Liver (tissue), 8 donors: ENCODE measurements at regions not wholly inside any gene's neighbourhood (a gene's known extent, or its start where the extent isn't known, plus 50 kb on each side); places are given as distances from the start of the nearest gene placed in this dataset.

Experiments
- DNase-seq: peaks from one replicate; pipeline ENCODE4 v3.0.0-alpha.2; 2017; ENCODE audit warnings: low spot score
- H3K27ac ChIP-seq, 2 donors: one replicate each; pipeline ENCODE4 v1.7.0; 2013; ENCODE audit warnings: inconsistent platforms in 2 of 2, low read length in 2 of 2, control low read depth in 1 of 2, low read depth in 1 of 2, mild to moderate bottlenecking in 1 of 2
- H3K27me3 ChIP-seq, 4 donors: one replicate each; pipeline versions ENCODE4 v1.6.1 to v1.7.0; 2013; ENCODE audit warnings: low read length in 3 of 4, inconsistent platforms in 1 of 4, mild to moderate bottlenecking in 1 of 4, moderate library complexity in 1 of 4; ENCODE audit not compliant: control insufficient read depth in 4 of 4, insufficient read depth in 4 of 4
- H3K36me3 ChIP-seq, 4 donors: one replicate each; pipeline versions ENCODE4 v1.6.1 to v1.7.0; 2013; ENCODE audit warnings: low read length in 3 of 4, mild to moderate bottlenecking in 3 of 4, low read depth in 1 of 4, moderate library complexity in 1 of 4; ENCODE audit not compliant: control insufficient read depth in 4 of 4, insufficient read depth in 3 of 4
- H3K4me1 ChIP-seq, 4 donors: one replicate each; pipeline versions ENCODE4 v1.6.1 to v1.7.0; 2013; ENCODE audit warnings: low read length in 3 of 4, mild to moderate bottlenecking in 3 of 4, moderate library complexity in 1 of 4; ENCODE audit not compliant: control insufficient read depth in 4 of 4, insufficient read depth in 4 of 4
- H3K4me3 ChIP-seq, 3 donors: one replicate each; pipeline versions ENCODE4 v1.6.1 to v1.7.0; 2013; ENCODE audit warnings: low read length in 3 of 3, control low read depth in 1 of 3, low read depth in 1 of 3, mild to moderate bottlenecking in 1 of 3
- H3K9ac ChIP-seq, 2 donors: one replicate each; pipeline ENCODE4 v1.7.0; 2013; ENCODE audit warnings: low read length in 2 of 2, mild to moderate bottlenecking in 2 of 2, moderate library complexity in 2 of 2, control low read depth in 1 of 2, low read depth in 1 of 2
- H3K9me3 ChIP-seq, 4 donors: one replicate each; pipeline versions ENCODE4 v1.6.1 to v1.7.0; 2013; ENCODE audit warnings: low read length in 3 of 4; ENCODE audit not compliant: control insufficient read depth in 4 of 4
- EGR1 ChIP-seq, 2 donors: IDR thresholded peaks; 2 replicates each; pipeline ENCODE4 v1.6.1; 2016 to 2018; ENCODE audit warnings: antibody characterized with exemption in 2 of 2, low read depth in 2 of 2
- FOXA1 ChIP-seq: IDR thresholded peaks from 2 replicates; pipeline ENCODE4 v1.6.1; 2016; ENCODE audit warnings: antibody characterized with exemption
- FOXA2 ChIP-seq: IDR thresholded peaks from 2 replicates; pipeline ENCODE4 v1.6.1; 2016; ENCODE audit warnings: antibody characterized with exemption
- GABPA ChIP-seq, 2 donors: IDR thresholded peaks in 1 of 2; conservative IDR thresholded peaks in 1 of 2; 2 replicates each; pipeline ENCODE4 v1.6.1; 2016; ENCODE audit warnings: antibody characterized with exemption in 2 of 2, mild to moderate bottlenecking in 1 of 2, moderate library complexity in 1 of 2
- HNF4A ChIP-seq, 2 donors: conservative IDR thresholded peaks; 2 replicates each; pipeline ENCODE4 v1.6.1; 2016; ENCODE audit warnings: antibody characterized with exemption in 2 of 2, mild to moderate bottlenecking in 2 of 2
- HNF4G ChIP-seq: IDR thresholded peaks from 2 replicates; pipeline ENCODE4 v1.6.1; 2016; ENCODE audit warnings: antibody characterized with exemption
- JUND ChIP-seq, 2 donors: IDR thresholded peaks; 2 replicates each; pipeline ENCODE4 v1.6.1; 2016; ENCODE audit warnings: antibody characterized with exemption in 2 of 2
- NR2F2 ChIP-seq: IDR thresholded peaks from 2 replicates; pipeline ENCODE4 v1.6.1; 2016; ENCODE audit warnings: antibody characterized with exemption
- RAD21 ChIP-seq, 2 donors: IDR thresholded peaks; 2 replicates each; pipeline ENCODE4 v1.6.1; 2016; ENCODE audit warnings: antibody characterized with exemption in 2 of 2, mild to moderate bottlenecking in 2 of 2
- RXRA ChIP-seq, 2 donors: IDR thresholded peaks; 2 replicates each; pipeline ENCODE4 v1.6.1; 2017 to 2018; ENCODE audit warnings: antibody characterized with exemption in 2 of 2, mild to moderate bottlenecking in 1 of 2
- SP1 ChIP-seq: IDR thresholded peaks from 2 replicates; pipeline ENCODE4 v1.6.1; 2018; ENCODE audit warnings: antibody characterized with exemption, mild to moderate bottlenecking
- TAF1 ChIP-seq: conservative IDR thresholded peaks from 2 replicates; pipeline ENCODE4 v1.6.1; 2016; ENCODE audit warnings: antibody characterized with exemption, mild to moderate bottlenecking
- YY1 ChIP-seq: IDR thresholded peaks from 2 replicates; pipeline ENCODE4 v1.6.1; 2016; ENCODE audit warnings: antibody characterized with exemption, mild to moderate bottlenecking
- WGBS: extraction: QIAGEN DNeasy Blood & Tissue Kit; methylation state at CpG from one replicate; pipeline ENCODE4 v1.1.7; 2013; 5-methylcytosine and 5-hydroxymethylcytosine counted together
- TF ChIP-seq, protein P1 (sequence below): IDR thresholded peaks from 2 replicates; pipeline ENCODE4 v1.6.1; 2016; ENCODE audit warnings: antibody characterized with exemption
- TF ChIP-seq, protein P2 (sequence below): fragments of 150-350 bp; IDR thresholded peaks from 2 replicates; pipeline ENCODE4 v1.5.1; 2017; ENCODE audit warnings: improper control_type of control experiment, low read depth, low read length; ENCODE audit not compliant: missing input control
- TF ChIP-seq, protein P3 (sequence below): IDR thresholded peaks from 2 replicates; pipeline ENCODE4 v1.6.1; 2016; ENCODE audit warnings: antibody characterized with exemption
- TF ChIP-seq, protein P4 (sequence below): IDR thresholded peaks from 2 replicates; pipeline ENCODE4 v1.6.1; 2016; ENCODE audit warnings: antibody characterized with exemption
- TF ChIP-seq, protein P5 (sequence below): IDR thresholded peaks from 2 replicates; pipeline ENCODE4 v1.6.1; 2016; ENCODE audit warnings: antibody characterized with exemption, mild to moderate bottlenecking
- donor health status: healthy.
- donor health status: healthy.
- donor health status: healthy.
- donor health status: healthy.
- donor health status: healthy.

DNA sequence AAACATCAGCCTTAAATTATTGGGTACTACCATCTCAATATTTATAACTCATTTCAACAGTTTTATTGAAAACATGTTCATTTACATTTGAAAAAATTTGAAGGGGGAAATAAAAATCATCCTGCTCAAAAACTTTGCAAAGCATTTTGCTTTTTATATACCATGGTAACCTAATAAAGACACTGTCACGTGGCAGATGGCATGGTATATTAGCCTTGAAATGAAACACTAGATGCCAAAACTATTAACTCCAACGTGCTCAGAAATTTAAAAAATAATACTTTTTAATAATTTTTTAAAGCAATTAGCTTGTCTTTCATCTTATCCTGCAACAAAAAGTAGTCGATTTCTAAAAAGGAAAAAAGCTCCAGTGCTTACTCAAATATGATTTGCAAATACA is 88.6 kb upstream of the NFIB start:
- H3K9ac ChIP-seq, result no peak overlapping the region
- H3K4me3 ChIP-seq, result no peak overlapping the region
- DNase-seq, result no peak
- H3K9me3 ChIP-seq, result no peaks in the 10 kb centered on the region
- peaks cover 0 to 5% (median 0%) of the 10 kb centered on the region in 4 donors for H3K4me1 ChIP-seq
- WGBS, result 69% methylated on average over 3 of the region's 3 CpGs
- peaks cover 0 to 5% (median under 1%) of the 10 kb centered on the region in 4 donors for H3K27me3 ChIP-seq
- no peaks in the 10 kb centered on the region for H3K36me3 ChIP-seq
- TF ChIP-seq, protein P1, sequence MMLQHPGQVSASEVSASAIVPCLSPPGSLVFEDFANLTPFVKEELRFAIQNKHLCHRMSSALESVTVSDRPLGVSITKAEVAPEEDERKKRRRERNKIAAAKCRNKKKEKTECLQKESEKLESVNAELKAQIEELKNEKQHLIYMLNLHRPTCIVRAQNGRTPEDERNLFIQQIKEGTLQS, result no peak
- TF ChIP-seq FOXA1 (no peak), RXRA (IDR thresholded peaks at IDR 0.05) (no peak), HNF4A (conservative IDR thresholded peaks at IDR 0.05) (no peak), TAF1 (no peak), FOXA2 (no peak), YY1 (no peak), NR2F2 (no peak), JUND (IDR thresholded peaks at IDR 0.05) (no peak), EGR1 (IDR thresholded peaks at IDR 0.05; ENCODE audit: low read depth in 2 of 2) (no peak), RAD21 (IDR thresholded peaks at IDR 0.05) (no peak), GABPA (IDR thresholded peaks at IDR 0.05 in 1 of 2, conservative IDR thresholded peaks at IDR 0.05 in 1 of 2) (no peak), HNF4G (no peak), SP1 (no peak)
- TF ChIP-seq, protein P2, sequence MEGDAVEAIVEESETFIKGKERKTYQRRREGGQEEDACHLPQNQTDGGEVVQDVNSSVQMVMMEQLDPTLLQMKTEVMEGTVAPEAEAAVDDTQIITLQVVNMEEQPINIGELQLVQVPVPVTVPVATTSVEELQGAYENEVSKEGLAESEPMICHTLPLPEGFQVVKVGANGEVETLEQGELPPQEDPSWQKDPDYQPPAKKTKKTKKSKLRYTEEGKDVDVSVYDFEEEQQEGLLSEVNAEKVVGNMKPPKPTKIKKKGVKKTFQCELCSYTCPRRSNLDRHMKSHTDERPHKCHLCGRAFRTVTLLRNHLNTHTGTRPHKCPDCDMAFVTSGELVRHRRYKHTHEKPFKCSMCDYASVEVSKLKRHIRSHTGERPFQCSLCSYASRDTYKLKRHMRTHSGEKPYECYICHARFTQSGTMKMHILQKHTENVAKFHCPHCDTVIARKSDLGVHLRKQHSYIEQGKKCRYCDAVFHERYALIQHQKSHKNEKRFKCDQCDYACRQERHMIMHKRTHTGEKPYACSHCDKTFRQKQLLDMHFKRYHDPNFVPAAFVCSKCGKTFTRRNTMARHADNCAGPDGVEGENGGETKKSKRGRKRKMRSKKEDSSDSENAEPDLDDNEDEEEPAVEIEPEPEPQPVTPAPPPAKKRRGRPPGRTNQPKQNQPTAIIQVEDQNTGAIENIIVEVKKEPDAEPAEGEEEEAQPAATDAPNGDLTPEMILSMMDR, result no peak
- TF ChIP-seq, protein P3, sequence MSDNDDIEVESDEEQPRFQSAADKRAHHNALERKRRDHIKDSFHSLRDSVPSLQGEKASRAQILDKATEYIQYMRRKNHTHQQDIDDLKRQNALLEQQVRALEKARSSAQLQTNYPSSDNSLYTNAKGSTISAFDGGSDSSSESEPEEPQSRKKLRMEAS, result no peak
- TF ChIP-seq, protein P4, sequence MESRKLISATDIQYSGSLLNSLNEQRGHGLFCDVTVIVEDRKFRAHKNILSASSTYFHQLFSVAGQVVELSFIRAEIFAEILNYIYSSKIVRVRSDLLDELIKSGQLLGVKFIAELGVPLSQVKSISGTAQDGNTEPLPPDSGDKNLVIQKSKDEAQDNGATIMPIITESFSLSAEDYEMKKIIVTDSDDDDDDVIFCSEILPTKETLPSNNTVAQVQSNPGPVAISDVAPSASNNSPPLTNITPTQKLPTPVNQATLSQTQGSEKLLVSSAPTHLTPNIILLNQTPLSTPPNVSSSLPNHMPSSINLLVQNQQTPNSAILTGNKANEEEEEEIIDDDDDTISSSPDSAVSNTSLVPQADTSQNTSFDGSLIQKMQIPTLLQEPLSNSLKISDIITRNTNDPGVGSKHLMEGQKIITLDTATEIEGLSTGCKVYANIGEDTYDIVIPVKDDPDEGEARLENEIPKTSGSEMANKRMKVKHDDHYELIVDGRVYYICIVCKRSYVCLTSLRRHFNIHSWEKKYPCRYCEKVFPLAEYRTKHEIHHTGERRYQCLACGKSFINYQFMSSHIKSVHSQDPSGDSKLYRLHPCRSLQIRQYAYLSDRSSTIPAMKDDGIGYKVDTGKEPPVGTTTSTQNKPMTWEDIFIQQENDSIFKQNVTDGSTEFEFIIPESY, result no peak
- TF ChIP-seq, protein P5, sequence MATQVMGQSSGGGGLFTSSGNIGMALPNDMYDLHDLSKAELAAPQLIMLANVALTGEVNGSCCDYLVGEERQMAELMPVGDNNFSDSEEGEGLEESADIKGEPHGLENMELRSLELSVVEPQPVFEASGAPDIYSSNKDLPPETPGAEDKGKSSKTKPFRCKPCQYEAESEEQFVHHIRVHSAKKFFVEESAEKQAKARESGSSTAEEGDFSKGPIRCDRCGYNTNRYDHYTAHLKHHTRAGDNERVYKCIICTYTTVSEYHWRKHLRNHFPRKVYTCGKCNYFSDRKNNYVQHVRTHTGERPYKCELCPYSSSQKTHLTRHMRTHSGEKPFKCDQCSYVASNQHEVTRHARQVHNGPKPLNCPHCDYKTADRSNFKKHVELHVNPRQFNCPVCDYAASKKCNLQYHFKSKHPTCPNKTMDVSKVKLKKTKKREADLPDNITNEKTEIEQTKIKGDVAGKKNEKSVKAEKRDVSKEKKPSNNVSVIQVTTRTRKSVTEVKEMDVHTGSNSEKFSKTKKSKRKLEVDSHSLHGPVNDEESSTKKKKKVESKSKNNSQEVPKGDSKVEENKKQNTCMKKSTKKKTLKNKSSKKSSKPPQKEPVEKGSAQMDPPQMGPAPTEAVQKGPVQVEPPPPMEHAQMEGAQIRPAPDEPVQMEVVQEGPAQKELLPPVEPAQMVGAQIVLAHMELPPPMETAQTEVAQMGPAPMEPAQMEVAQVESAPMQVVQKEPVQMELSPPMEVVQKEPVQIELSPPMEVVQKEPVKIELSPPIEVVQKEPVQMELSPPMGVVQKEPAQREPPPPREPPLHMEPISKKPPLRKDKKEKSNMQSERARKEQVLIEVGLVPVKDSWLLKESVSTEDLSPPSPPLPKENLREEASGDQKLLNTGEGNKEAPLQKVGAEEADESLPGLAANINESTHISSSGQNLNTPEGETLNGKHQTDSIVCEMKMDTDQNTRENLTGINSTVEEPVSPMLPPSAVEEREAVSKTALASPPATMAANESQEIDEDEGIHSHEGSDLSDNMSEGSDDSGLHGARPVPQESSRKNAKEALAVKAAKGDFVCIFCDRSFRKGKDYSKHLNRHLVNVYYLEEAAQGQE, result no peak
- no peak overlapping the region for H3K27ac ChIP-seq
